IPS DF 4.7 (cell line): ENCODE measurements at regions not wholly inside any gene's neighbourhood (a gene's known extent, or its start where the extent isn't known, plus 50 kb on each side); places are given as distances from the start of the nearest gene placed in this dataset.
A peak's percentile ranks its signal among the peaks of the same experiment; 100 is the strongest.
"Not testable (repeated sequence)": the region's sequence is repeated elsewhere in the genome, so short reads cannot be mapped to it uniquely, and the experiment has no call there.

Experiments
- DNase-seq: peaks from one replicate; pipeline ENCODE4 v3.0.0-alpha.2; 2013; ENCODE audit warnings: low spot score; ENCODE audit errors: extremely low read depth

DNA sequence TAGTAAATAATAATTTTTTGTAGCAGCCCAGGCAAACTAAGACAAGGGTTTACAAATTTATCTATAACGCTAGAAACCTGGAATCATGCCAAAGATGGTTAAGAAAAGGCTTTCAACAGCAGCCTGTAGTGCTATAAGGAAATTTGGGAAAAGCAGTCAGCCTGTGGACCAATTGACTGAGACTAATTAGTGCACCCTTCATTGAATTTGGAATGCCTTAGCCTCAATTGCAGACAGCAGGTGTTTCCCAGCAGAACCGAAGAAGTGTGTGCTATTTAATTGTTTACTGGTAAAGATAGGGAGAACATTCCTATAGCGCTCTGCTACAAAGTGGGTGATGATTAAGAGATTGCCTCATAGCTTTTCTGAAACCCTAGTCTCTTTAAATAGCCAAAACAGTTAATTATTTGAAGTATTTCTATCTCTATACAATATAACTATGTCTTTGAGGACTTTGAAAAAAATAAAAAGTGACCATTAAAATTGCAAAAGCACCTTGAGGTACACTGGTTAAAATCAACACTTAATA lies 1884.3 kb upstream of the PCDH20 start:
- DNase-seq: no peak

DNA sequence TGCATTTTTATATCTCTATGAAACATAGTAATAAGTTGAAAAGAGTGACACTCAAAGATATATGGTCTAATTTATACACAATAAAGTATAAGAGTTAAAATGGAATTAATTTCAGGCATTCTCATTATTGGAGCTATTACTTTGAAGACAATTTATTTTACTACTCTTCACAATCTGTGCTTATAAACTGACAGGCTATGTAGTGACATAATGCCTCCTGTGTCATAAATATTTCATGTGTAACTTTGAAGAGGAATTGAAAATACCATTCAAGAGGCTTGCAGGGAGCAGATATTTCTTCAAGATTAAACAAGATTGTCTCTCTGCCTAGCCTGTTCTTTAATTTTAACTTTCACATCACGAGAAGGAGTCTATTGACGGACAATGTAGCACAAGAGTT lies 1881.5 kb upstream of the PCDH20 start:
- DNase-seq: no peak

DNA sequence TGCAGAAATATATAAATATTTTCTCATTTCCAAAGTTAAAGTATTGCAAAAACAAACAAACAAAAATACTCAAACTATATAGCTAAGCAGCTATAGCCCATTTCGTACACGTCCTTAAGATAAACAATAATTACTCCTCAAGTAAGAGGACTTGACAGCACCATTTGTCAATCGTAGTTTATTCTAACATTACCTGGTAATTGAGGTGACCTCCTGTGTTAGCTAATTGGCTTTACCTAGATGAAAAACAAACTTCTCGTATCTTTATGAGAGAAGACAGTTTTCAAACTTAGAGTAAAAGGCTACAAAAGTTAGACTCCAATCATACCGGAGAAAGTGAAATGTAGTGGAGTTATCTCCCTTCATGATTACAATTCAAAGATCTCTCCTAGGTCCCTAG lies 1876.1 kb upstream of the PCDH20 start:
- no peak for DNase-seq

DNA sequence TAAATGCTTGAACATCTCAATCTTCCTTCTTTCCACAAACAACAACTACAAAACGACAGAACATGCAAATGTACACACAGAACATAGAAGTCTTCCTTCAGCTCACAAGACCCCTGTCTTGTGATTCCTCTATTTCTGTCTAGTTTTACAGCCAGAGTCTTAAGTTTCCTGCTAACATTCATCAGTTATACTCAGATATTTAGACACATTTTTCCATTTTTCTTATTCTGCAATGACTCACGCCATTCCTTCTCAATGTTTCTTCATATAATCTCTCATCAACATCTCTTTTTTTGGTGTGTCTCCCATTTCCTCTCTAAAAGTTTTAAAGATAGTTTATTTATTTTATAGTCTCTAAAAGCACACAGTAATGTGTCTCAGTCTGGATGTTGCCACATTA lies 1872.9 kb upstream of the PCDH20 start:
- DNase-seq: no peak

DNA sequence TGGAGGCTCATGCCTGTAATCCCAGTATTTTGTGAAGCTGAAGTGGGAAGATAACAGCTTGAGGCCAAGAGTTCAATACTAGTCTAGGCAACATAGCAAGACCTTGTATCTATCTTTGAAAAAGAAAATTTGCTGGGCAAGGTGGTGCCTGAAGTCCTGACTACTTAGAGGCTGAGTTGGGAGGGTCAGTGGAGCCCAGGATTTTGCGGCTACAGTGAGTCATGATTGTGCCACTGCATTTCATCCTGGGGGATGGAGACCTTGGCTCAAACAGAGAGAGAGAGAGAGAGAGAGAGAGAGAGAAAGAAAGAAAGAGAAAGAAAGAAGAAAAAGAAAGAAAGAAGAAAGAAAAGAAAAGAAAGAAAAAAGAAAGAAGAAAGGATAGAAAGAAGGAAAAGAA lies 1872.3 kb upstream of the PCDH20 start:
- no peak for DNase-seq

DNA sequence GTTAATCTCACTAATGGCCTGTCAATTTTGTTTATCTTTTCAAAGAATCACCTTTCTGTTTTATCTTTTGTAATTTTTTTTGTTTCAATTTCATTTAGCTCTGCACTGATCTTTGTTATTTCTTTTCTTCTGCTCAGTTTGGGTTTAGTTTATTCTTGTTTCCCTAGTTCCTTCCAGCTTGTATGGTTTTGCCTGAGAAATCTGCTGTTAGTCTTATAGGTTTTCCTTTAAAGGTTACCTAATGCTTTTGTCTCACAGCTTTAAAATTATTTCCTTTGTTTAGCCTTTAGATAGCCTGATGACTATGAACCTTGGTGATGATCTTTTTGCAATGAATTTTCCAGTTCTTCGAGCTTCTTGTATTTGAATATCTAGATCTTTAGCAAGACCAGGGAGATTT lies 1869.8 kb upstream of the PCDH20 start:
- DNase-seq: no peak

DNA sequence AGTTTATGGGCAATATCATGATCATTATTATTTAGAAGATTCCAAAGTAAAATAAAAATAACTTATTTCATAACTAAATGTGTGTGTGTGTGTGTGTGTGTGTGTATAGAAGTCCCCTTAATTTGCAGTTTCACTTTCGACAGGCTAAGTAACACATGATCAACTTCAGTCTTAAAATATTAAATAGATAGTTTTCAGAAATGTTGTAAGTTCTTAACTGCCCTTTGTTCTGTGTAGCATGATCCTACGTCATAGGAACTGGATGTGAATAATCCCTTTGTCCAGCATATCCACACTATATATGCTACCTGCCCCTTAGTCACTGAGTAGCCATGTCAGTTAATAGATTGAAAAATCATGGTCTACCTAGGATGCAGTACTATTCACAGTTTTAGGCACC lies 1863.5 kb upstream of the PCDH20 start:
- no peak for DNase-seq

DNA sequence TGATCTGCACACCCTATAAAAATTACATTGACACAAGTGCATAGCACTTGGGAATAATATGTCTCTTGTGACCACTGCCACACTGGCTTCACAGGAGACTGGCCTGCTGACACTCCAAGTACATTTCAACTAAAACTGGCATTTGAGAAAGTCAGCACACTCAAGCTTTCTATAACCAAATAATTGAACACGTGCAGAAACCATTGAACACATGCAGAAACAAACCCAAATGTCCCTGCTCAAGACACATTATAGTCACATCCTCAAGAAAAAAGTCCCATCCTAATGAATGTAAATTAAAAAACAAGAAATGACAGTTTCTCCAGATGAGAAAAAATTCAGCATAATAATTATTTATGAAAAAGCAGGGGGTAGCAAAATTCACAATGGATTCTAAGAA lies 1859.1 kb upstream of the PCDH20 start:
- no peak for DNase-seq

DNA sequence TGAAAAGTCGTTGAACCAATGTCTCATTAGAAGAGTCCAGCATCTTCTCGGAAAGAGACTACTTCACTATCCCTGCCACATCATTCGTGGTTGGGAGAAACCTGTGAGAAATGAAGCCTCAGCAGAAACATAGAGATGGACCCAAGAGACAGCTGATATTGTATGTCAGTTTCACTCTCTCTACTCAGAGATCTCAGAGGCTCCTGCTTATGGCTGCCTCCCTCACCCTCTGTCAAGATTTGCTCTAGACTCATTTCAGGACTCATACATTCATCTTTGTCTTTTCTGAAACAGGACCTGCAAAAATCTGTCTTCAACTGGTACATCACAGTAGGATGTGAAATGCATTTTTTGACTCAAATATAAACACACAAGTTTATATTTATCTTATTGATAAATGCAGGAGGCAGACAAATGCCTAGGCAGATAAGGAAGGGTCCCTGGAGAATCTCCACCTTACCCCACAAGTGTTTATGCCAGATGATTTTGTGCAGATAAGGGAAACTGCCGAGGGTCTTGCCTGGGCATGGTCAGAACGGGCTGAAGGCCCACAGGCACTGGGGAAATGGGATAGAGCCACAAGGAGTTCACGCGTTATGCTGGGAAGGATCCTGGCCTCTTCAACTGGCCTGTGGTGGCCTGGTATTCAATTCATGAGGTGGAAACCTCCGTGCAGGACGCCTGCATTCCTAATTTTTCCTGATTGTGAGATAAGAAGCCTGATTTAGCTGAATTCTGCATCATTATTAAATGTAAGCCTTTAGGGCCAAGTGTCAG lies 1834.0 kb upstream of the PCDH20 start:
- DNase-seq: no peak

DNA sequence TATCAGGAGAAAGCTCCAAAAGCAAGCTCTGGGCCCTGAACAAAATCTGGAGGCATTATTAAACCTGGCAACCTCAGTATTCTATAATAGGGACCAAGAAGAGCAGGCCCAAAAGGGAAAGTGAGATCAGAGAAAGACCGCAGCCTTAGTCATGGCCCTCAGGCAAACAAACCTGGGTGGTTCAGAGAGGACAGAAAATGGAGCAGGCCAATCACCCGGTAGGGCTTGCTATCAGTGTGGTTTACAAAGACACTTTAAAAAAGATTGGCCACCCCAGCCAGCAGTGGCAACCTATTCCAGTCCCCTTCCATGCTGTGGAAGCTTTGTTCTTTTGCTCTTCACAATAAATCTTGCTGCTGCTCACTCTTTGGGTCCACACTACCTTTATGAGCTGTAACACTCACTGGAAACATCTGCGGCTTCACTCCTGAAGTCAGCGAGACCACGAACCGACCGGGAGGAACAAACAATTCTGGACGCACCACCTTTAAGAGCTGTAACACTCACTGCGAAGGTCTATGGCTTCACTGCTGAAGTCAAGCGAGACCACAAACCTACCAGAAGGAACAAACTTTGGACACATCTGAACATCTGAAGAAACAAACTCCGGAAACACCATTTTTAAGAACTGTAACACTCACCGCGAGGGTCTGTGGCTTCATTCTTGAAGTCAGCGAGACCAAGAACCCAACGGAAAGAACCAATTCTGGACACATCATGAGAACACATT lies 1821.2 kb upstream of the PCDH20 start:
- DNase-seq: not testable (repeated sequence)

DNA sequence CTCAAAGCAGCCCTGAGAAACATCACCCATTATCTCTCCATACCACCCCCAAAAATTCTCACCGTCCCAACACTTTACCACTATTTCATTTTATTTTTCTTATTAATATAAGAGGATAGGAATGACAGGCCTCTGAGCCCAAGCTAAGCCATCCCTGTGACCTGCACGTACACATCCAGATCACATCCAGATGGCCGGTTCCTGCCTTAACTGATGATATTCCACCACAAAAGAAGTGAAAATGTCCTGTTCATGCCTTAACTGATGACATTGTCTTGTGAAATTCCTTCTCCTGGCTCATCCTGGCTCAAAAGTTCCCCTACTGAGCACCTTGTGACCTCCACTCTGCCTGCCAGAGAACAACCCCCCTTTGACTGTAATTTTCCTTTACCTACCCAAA lies 1802.9 kb upstream of the PCDH20 start:
- not testable (repeated sequence) for DNase-seq

DNA sequence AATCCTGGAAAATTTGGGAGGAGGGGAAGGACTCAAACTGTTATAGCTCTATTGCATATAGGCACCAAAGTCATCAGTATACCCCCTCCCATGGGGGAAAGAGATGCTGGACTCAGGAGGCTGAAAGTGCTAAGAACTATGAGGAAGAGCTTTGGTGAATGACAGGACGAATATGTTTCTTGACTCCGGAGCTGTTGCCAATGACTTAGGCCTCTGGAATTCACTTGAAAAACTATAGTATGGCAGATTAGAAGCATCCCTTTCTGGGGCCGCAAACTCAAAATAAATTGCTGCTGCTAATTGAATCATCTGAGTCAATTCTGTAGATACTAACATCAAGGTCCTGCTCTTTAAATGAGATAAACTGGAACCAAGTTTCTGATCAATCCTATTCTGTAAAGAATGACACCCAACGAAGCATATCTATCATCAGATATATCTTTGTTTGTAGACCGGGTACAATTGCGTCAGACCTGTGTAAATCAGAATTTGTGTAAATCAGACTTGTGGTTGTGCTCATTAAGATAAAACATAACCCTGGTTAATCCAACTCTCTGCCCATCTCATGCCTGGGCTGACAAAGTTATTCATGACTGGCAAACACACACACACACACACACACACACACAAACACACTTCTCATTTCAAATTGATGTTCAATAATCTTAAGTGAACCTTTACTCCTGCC lies 1793.8 kb upstream of the PCDH20 start:
- no peak for DNase-seq

DNA sequence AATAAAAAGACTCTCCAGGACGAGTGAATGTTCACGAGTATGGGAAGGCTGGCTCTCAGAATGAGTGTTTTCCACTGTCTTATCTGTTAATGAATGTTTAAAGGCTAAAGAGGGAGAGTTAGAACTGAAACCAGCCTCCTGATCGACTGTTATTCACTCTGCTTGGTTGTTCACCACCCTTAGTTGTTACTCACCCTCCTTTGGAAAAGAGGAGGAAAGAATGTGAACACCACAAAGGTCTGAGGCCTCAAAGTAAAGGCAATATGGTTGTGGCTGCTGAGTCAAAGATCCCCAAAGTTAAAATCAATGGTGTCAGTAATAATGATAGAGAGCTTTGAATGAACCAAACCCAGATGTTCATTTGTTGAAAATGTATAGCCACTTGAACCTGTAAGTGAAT lies 1793.2 kb upstream of the PCDH20 start:
- DNase-seq: no peak

DNA sequence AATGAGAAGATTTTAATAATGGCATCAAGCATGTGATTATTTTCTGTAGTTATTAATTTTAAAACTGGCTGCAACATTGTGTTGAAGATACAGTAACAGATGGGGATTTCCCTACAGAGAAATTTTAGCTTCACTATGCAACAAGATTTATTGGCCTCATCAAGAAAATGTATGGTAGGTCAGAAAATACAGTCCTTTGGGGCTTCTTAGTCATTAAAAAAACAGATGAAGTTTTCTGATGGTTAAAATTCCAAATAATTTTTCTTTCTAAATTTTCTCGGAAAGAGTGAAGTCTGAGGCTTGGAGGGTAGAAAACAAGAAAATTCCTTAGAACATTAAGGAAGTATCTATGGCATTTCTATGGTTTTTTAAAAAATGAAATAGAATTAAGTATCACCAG lies 1790.8 kb upstream of the PCDH20 start:
- no peak for DNase-seq

DNA sequence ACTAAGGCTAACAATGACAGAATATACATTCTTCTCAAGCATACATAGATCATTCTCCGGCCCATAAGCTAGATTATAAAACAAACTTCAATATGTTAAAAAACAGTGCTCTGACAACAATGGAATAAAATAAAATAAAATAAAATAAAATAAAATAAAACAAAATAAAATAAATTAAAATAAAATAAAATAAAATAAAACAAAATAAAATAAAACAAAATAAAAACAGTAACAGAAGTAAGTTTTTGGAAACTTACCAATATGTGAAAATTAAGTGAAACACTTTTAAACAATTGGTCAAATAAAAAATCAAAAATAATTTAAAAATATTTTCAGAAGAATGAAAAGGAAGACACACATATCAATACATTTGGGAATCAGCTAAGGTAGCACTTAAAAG lies 1785.8 kb upstream of the PCDH20 start:
- DNase-seq: no peak

DNA sequence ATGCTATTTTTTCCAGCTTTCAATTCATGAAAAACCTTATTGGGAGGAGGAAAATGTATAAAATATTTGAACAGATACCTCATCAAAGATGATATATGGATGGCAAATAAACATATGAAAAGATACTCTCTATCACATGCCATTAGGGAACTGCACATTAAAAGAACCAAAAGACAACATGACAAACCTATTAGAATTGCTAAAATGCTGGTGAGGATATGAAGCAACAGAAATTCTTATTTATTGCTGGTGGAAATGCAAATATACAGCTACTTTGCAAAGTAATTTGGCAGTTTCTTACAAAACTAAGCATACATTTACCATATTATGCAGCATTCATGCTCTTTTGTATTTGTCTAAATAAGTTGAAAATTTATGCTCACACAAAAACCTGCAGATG lies 1783.9 kb upstream of the PCDH20 start:
- DNase-seq: no peak

DNA sequence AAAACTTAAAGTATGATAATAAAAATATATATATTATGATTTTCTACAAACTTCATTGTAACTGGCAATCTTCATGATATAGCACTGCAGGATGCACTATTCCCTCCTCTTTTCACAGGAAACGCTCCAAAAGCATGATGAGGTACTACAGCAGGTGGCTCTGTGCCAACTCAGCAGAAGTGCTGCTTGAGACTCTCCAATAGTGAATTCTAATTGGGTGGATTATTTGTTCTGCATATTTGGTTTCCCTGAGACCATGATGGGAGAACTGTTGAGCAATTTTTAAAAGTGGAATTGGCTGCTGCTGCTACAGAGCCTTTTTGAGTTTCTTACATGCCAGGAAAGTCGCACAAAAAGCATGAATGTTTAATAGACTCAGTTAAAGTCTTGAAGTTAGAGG lies 1782.4 kb upstream of the PCDH20 start:
- DNase-seq: no peak

DNA sequence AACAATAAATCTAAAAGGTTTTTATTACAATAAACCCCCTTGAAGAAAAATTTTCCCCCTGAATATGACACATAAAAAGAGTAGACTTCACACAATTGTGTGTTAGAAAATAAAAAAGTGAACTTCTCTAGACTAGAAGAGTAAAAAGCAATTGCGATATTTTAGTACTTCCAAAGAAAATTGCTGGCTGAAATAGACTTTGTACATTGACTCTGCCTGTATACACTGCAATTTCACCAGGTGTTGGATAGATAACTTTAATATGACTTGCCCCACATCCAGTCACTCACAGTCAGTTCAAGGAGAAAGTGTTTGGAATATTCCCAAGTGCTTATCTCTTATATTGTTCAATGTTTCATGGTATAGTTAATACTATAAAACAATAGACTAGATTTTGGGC lies 1780.1 kb upstream of the PCDH20 start:
- no peak for DNase-seq

DNA sequence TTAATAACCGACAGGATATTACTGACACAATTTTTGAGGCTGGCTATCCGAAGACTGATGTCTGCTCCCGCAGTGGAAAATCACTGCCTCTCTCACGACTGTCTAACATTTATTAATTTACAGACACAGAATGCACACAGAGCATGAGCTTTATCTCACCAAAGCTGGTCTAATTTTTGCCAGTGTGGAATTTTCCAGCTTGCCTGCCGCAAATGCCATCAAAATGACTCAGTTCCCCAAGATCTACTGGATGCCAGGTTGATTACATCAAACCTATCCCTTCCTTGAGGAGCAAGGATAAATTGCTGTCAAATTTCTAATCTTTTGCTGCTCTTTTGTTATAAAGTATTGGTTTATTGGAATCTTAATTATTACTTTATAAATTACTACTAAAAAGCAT lies 1775.1 kb upstream of the PCDH20 start:
- DNase-seq: no peak

DNA sequence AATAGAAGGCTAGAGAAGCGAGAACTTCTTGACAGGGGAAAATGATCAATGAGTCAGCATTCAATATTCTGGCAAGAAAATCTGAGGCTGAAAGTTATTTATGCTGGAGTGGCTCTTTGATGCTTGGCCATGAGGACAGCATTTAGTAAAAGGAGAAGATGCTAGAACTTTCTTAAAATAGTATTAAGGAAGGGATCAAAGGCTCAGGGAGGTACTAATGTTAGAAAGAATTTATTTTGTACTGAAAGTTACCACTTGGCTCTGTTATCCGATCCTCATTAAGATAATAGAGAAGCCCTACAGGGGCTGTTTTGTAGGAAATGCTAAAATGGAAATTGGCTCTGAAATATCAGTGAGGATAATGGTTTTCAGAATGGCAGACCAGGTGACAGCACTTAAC lies 1774.6 kb upstream of the PCDH20 start:
- no peak for DNase-seq

DNA sequence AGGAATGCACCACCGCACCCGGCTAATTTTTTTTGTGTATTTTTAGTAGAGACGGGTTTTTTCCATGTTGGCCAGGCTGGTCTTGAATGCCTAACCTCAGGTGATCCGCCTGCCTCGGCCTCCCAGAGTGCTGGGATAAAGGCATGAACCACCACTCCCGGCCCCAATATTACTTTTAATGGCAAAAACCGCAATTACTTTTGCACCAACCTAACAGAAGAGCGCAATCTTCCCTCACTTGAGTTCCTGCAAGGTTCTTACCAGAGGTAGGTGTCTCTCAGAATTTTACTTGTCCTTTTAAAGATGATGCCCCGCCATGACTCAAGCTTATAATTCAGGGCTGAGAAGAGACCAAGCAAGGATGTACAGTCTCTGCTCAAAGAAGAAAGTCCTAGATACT lies 1774.1 kb upstream of the PCDH20 start:
- DNase-seq: no peak

DNA sequence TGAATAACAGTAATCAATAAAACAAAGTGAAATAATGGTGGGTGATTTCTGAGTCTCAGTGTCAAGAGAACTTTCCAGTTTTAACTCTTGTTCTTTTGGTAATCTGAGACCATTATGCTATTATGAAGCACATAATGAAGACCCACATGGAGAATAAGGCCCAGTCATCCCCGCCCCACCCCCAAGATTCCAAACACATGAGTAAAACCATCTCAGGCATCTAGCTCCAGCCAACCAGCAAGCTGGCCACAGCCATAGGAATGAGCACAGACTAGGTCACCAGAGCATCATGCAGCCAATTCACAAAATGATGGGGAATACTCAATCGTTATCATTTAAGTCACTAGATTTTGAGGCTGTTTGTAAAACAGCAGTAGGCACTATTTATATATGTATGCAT lies 1769.0 kb upstream of the PCDH20 start:
- DNase-seq: peak; percentile 83
